ENCODE measurements at regions not wholly inside any gene's neighbourhood (a gene's known extent, or its start where the extent isn't known, plus 50 kb on each side); places are given as distances from the start of the nearest gene placed in this dataset.

GRCh38 chr3:147187687-147188086 is 218.7 kb downstream of the ZIC4 start:
- TF ChIP-seq CTCF (IDR thresholded peaks at IDR 0.05 in 2 of 3, conservative IDR thresholded peaks at IDR 0.05 in 1 of 3; ENCODE audit: control insufficient read depth in 2 of 3, extremely low read depth in 1 of 3, insufficient read depth in 1 of 3, low read depth in 3 of 3, low read length in 3 of 3): no peak
- no peak for TF ChIP-seq ATF7 (IDR thresholded peaks at IDR 0.05; ENCODE audit: low read depth)
- no peak for TF ChIP-seq SPI1 (IDR thresholded peaks at IDR 0.05; ENCODE audit: borderline replicate concordance, insufficient read depth, low read depth, low read length)
- no peak for TF ChIP-seq EP300 (IDR thresholded peaks at IDR 0.05; ENCODE audit: borderline replicate concordance in 1 of 2, control insufficient read depth in 1 of 2, low read depth in 2 of 2, low read length in 2 of 2)
- no peak for TF ChIP-seq CHD2 (IDR thresholded peaks at IDR 0.05; ENCODE audit: borderline replicate concordance, low read depth, low read length)
- TF ChIP-seq MXI1 (IDR thresholded peaks at IDR 0.05; ENCODE audit: low read depth, low read length): no peak
- no peak for TF ChIP-seq ATF2 (IDR thresholded peaks at IDR 0.05; ENCODE audit: low read length)
- TF ChIP-seq SREBF1 (IDR thresholded peaks at IDR 0.05; ENCODE audit: low read length): no peak
- no peak for TF ChIP-seq NFIC (IDR thresholded peaks at IDR 0.05; ENCODE audit: low read depth, low read length)
- no peak for TF ChIP-seq ZBTB40 (IDR thresholded peaks at IDR 0.05; ENCODE audit: borderline replicate concordance)
